Kidney epithelial cell (primary cell): ENCODE measurements at regions not wholly inside any gene's neighbourhood (a gene's known extent, or its start where the extent isn't known, plus 50 kb on each side); places are given as distances from the start of the nearest gene placed in this dataset.

Source experiments
- DNase-seq: peaks from one replicate; pipeline ENCODE4 v3.0.0-alpha.2; 2010; ENCODE audit warnings: low read depth
- H3K27me3 ChIP-seq: 2 replicates; pipeline ENCODE4 v1.6.0; 2011; ENCODE audit warnings: low read length; ENCODE audit not compliant: control insufficient read depth, insufficient read depth
- H3K36me3 ChIP-seq: 2 replicates; pipeline ENCODE4 v1.5.1; 2011; ENCODE audit warnings: low read length; ENCODE audit not compliant: control insufficient read depth, insufficient read depth
- H3K4me3 ChIP-seq: 2 replicates; pipeline ENCODE4 v1.5.1; 2011; ENCODE audit warnings: low read depth, mild to moderate bottlenecking, control low read depth, low read length
- CTCF ChIP-seq: IDR thresholded peaks from 2 replicates; pipeline ENCODE4 v1.5.1; 2011; ENCODE audit warnings: mild to moderate bottlenecking, moderate library complexity, low read length, control low read depth, inconsistent platforms; ENCODE audit not compliant: insufficient read depth, poor library complexity, severe bottlenecking

- Histone ChIP-seq H3K27me3 (no peaks in the 10 kb centered on the region), H3K36me3 (no peaks in the 10 kb centered on the region), H3K4me3 (no peak overlapping the region)
- DNase-seq: no peak
- no peak for TF ChIP-seq CTCF
Measured at GRCh38 chr9:115730396-115730795, 423.2 kb upstream of the PAPPA start.

- DNase-seq: no peak
Measured at GRCh38 chr9:115730845-115731244, 422.7 kb upstream of the PAPPA start.

GRCh38 chr9:115733318-115734110 is 420.1 kb upstream of the PAPPA start:
- no peak for DNase-seq

More at GRCh38 chr9:115730845-115731244, 422.7 kb upstream of the PAPPA start:
- Histone ChIP-seq H3K27me3 (no peaks in the 10 kb centered on the region), H3K36me3 (no peaks in the 10 kb centered on the region), H3K4me3 (no peak overlapping the region)
- TF ChIP-seq CTCF: no peak

GRCh38 chr9:115739096-115739875 is 414.3 kb upstream of the PAPPA start:
- no peak for DNase-seq

More at GRCh38 chr9:115733318-115734110, 420.1 kb upstream of the PAPPA start:
- Histone ChIP-seq H3K36me3 (no peaks in the 10 kb centered on the region), H3K27me3 (no peaks in the 10 kb centered on the region), H3K4me3 (no peak overlapping the region)
- no peak for TF ChIP-seq CTCF

GRCh38 chr9:115740986-115741385 is 412.6 kb upstream of the PAPPA start:
- Histone ChIP-seq H3K4me3 (no peak overlapping the region), H3K27me3 (no peaks in the 10 kb centered on the region), H3K36me3 (no peaks in the 10 kb centered on the region)
- TF ChIP-seq CTCF: no peak
- no peak for DNase-seq

More at GRCh38 chr9:115739096-115739875, 414.3 kb upstream of the PAPPA start:
- Histone ChIP-seq H3K36me3 (no peaks in the 10 kb centered on the region), H3K4me3 (no peak overlapping the region), H3K27me3 (no peaks in the 10 kb centered on the region)
- no peak for TF ChIP-seq CTCF
